ENCODE measurements at regions not wholly inside any gene's neighbourhood (a gene's known extent, or its start where the extent isn't known, plus 50 kb on each side); places are given as distances from the start of the nearest gene placed in this dataset.

DNA sequence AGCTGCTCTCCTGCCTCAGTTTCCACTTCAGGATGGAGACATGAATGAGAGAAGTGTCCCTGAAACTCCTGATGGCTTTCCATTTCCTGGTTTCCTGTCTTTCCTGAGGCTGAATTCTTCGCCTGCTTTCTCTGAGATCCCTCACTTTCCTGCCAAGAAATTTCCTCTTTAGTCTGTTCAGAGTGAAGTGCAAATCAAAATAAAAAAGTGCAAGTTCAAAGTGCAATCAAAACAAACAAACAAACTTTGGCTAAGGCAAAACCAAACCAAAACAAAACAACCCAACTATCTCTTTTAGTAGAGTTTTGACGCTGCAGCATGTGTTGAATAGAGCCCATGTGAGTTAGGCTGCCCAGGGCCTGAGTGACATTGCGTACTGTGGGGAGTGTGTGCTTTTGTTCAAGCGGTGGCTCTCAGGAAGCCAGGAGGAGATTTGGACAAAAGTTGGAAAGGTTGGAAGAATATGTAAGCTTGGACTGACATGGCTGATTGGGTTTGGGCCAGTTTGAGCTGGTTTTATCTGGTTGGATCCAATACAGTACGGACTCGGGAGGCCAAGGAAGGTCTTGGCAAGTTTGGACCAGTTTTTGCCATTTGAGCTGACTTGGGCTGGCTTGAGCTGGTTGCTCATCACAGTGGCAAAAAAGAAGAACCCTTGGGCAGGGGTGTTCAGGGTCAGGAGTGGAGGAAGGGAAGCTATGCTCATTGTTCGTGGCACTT lies 61.1 kb upstream of the TINAGL1 start:
- TF ChIP-seq CTCF (conservative IDR thresholded peaks at IDR 0.05; ENCODE audit: low read depth, low read length) (no peak), EZH2phosphoT487 (IDR thresholded peaks at IDR 0.05; ENCODE audit: borderline replicate concordance, low read length) (no peak)

Data from PC-3 (cell line).